OCI-M2 (cell line): ENCODE measurements at regions not wholly inside any gene's neighbourhood (a gene's known extent, or its start where the extent isn't known, plus 50 kb on each side); places are given as distances from the start of the nearest gene placed in this dataset.
"Not testable (repeated sequence)": the region's sequence is repeated elsewhere in the genome, so short reads cannot be mapped to it uniquely, and the experiment has no call there.

Source experiments
- DNase-seq: peaks from one replicate; lab custom pipeline; 2025; ENCODE audit not compliant: unreplicated experiment; lab: John Stamatoyannopoulos, UW

GRCh38 chr3:73228000-73228399 is 166.5 kb downstream of the EBLN2 start:
- DNase-seq: no peak

- no peak for DNase-seq
Observed at GRCh38 chr3:73228437-73228836, 167.0 kb downstream of the EBLN2 start.

GRCh38 chr3:73228959-73229358 is 167.5 kb downstream of the EBLN2 start:
- no peak for DNase-seq

- no peak for DNase-seq
Observed at GRCh38 chr3:73234354-73235014, 173.0 kb downstream of the EBLN2 start.

- DNase-seq: no peak
Observed at GRCh38 chr3:73235768-73236167, 174.3 kb downstream of the EBLN2 start.

GRCh38 chr3:73236867-73237266 is 175.4 kb downstream of the EBLN2 start:
- DNase-seq: no peak

GRCh38 chr3:73243740-73244139 is 182.3 kb downstream of the EBLN2 start:
- no peak for DNase-seq

GRCh38 chr3:73245459-73245858 is 184.0 kb downstream of the EBLN2 start:
- DNase-seq: no peak

- no peak for DNase-seq
Observed at GRCh38 chr3:73249047-73249446, 187.6 kb downstream of the EBLN2 start.

GRCh38 chr3:73254062-73254461 is 192.6 kb downstream of the EBLN2 start:
- no peak for DNase-seq

GRCh38 chr3:73255609-73256029 is 194.2 kb downstream of the EBLN2 start:
- DNase-seq: no peak

GRCh38 chr3:73257186-73257585 is 195.7 kb downstream of the EBLN2 start:
- no peak for DNase-seq

GRCh38 chr3:73258057-73258456 is 196.6 kb downstream of the EBLN2 start:
- no peak for DNase-seq

GRCh38 chr3:73259291-73259690 is 197.8 kb downstream of the EBLN2 start:
- no peak for DNase-seq

- DNase-seq: no peak
Observed at GRCh38 chr3:73259856-73260255, 198.4 kb downstream of the EBLN2 start.

GRCh38 chr3:73266558-73266957 is 205.1 kb downstream of the EBLN2 start:
- not testable (repeated sequence) for DNase-seq

- DNase-seq: not testable (repeated sequence)
Observed at GRCh38 chr3:73269126-73269525, 207.7 kb downstream of the EBLN2 start.

GRCh38 chr3:73270839-73271483 is 209.5 kb downstream of the EBLN2 start:
- DNase-seq: no peak

- no peak for DNase-seq
Observed at GRCh38 chr3:73273341-73273740, 211.9 kb downstream of the EBLN2 start.

GRCh38 chr3:73280746-73281145 is 219.3 kb downstream of the EBLN2 start:
- no peak for DNase-seq

GRCh38 chr3:73284472-73284871 is 223.0 kb downstream of the EBLN2 start:
- no peak for DNase-seq

- DNase-seq: no peak
Observed at GRCh38 chr3:73291541-73291940, 230.1 kb downstream of the EBLN2 start.

- DNase-seq: no peak
Observed at GRCh38 chr3:73292220-73292619, 230.8 kb downstream of the EBLN2 start.
